OCI-LY1 (cell line): ENCODE measurements at regions not wholly inside any gene's neighbourhood (a gene's known extent, or its start where the extent isn't known, plus 50 kb on each side); places are given as distances from the start of the nearest gene placed in this dataset.

Experiments used
- H2AFZ ChIP-seq: fragments of 200-600 bp; sonication (generic), shearing (Covaris generic); 2 replicates; pipeline ENCODE4 v1.6.0; 2014; ENCODE audit warnings: antibody characterized with exemption, mild to moderate bottlenecking, low read length
- H3F3A ChIP-seq: fragments of 200-600 bp; sonication (generic), shearing (Covaris generic); 2 replicates; pipeline ENCODE4 v1.6.0; 2014; ENCODE audit warnings: mild to moderate bottlenecking, antibody characterized with exemption, low read length, moderate library complexity; ENCODE audit not compliant: insufficient read depth
- H3K27ac ChIP-seq: fragments of 200-600 bp; sonication (generic); 2 replicates; pipeline ENCODE4 v1.5.1; 2014; ENCODE audit warnings: low read length, mixed run types, mild to moderate bottlenecking, low read depth; ENCODE audit not compliant: poor library complexity, severe bottlenecking
- H3K27me3 ChIP-seq: fragments of 200-600 bp; sonication (generic); 2 replicates; pipeline ENCODE4 v1.6.0; 2014; ENCODE audit warnings: antibody characterized with exemption, mild to moderate bottlenecking, low read length, moderate library complexity; ENCODE audit not compliant: insufficient read depth
- H3K36me3 ChIP-seq: fragments of 200-600 bp; sonication (generic); 2 replicates; pipeline ENCODE4 v1.6.1; 2014; ENCODE audit warnings: mild to moderate bottlenecking, antibody characterized with exemption, low read length, moderate library complexity, mixed read lengths; ENCODE audit not compliant: insufficient read depth
- H3K4me1 ChIP-seq: fragments of 200-600 bp; sonication (generic); 2 replicates; pipeline ENCODE4 v1.5.1; 2014; ENCODE audit warnings: mild to moderate bottlenecking, low read length, moderate library complexity; ENCODE audit not compliant: insufficient read depth, severe bottlenecking
- H3K4me2 ChIP-seq: fragments of 200-600 bp; sonication (generic), shearing (Covaris generic); 2 replicates; pipeline ENCODE4 v1.6.1; 2014; ENCODE audit warnings: low read length
- H3K4me3 ChIP-seq: fragments of 200-600 bp; sonication (generic); 2 replicates; pipeline ENCODE4 v1.5.1; 2014; ENCODE audit warnings: low read length, low read depth, mild to moderate bottlenecking, mixed read lengths; ENCODE audit not compliant: poor library complexity, severe bottlenecking
- H3K79me2 ChIP-seq: fragments of 200-600 bp; shearing (Covaris generic); 2 replicates; pipeline ENCODE4 v1.6.1; 2016; ENCODE audit warnings: mixed run types, low read length, mixed read lengths; ENCODE audit not compliant: insufficient read depth
- H3K9ac ChIP-seq: fragments of 200-600 bp; sonication (generic), shearing (Covaris generic); 2 replicates; pipeline ENCODE4 v1.6.1; 2014; ENCODE audit warnings: mild to moderate bottlenecking, low read length, mixed read lengths
- H3K9me2 ChIP-seq: fragments of 200-600 bp; sonication (generic), shearing (Covaris generic); 2 replicates; pipeline ENCODE4 v1.6.1; 2014; ENCODE audit warnings: low read depth, mild to moderate bottlenecking, low read length, mixed read lengths
- H3K9me3 ChIP-seq: fragments of 200-600 bp; shearing (Covaris generic); 2 replicates; pipeline ENCODE4 v1.6.1; 2014; ENCODE audit warnings: low read length, mixed read lengths
- H4K20me1 ChIP-seq: fragments of 200-600 bp; sonication (generic), shearing (Covaris generic); 2 replicates; pipeline ENCODE4 v1.6.0; 2016; ENCODE audit warnings: mild to moderate bottlenecking, low read length; ENCODE audit not compliant: insufficient read depth
- CTCF ChIP-seq: fragments of 200-600 bp; sonication (generic), shearing (Covaris generic); IDR thresholded peaks from 2 replicates; pipeline ENCODE4 v1.5.1; 2017; ENCODE audit warnings: mild to moderate bottlenecking, antibody characterized with exemption, low read length, moderate library complexity, mixed read lengths
- EZH2 ChIP-seq: fragments of 200-600 bp; sonication (generic), shearing (Covaris generic); IDR thresholded peaks from 2 replicates; pipeline ENCODE4 v1.8.0; 2017; ENCODE audit warnings: borderline replicate concordance, mixed run types, mild to moderate bottlenecking, antibody characterized with exemption, low read length, moderate library complexity, mixed read lengths

DNA sequence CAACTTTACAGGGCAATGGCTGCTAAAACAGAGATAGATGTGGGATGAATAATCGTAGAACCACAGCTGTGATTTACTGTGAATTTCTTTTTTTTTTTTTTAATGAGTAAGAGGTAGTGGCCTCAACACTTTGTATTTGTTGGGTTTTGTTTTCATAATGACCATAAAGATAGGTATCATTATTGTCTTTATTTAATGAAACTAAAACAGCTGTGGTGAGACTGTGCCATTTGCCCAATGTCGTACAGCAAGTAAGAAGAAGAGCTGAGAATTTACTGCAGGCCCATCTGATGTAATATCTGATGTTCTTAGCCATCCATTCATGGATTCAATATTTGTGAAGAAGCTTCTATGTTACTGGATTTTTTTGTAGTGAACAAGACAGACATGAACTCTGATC lies 271.2 kb downstream of the IPMK start:
- Histone ChIP-seq H3K36me3 (no peaks in the 10 kb centered on the region), H3K4me1 (no peaks in the 10 kb centered on the region), H3F3A (no peaks in the 10 kb centered on the region), H3K4me3 (no peak overlapping the region), H3K27ac (no peak overlapping the region), H3K4me2 (no peak overlapping the region), H3K9me2 (no peaks in the 10 kb centered on the region), H3K27me3 (no peaks in the 10 kb centered on the region), H3K79me2 (no peaks in the 10 kb centered on the region), H4K20me1 (no peaks in the 10 kb centered on the region), H3K9ac (no peak overlapping the region), H3K9me3 (no peaks in the 10 kb centered on the region), H2AFZ (no peak overlapping the region)
- no peak for TF ChIP-seq EZH2
- no peak for TF ChIP-seq CTCF

- no peak overlapping the region for H2AFZ ChIP-seq
- no peak overlapping the region for H3K4me2 ChIP-seq
- H3K36me3 ChIP-seq = no peaks in the 10 kb centered on the region
- H3K9me2 ChIP-seq = no peaks in the 10 kb centered on the region
- H3K9ac ChIP-seq = no peak overlapping the region
- no peaks in the 10 kb centered on the region for H4K20me1 ChIP-seq
- H3K4me1 ChIP-seq = no peaks in the 10 kb centered on the region
- no peaks in the 10 kb centered on the region for H3K79me2 ChIP-seq
- no peaks in the 10 kb centered on the region for H3F3A ChIP-seq
- H3K27me3 ChIP-seq = no peaks in the 10 kb centered on the region
- no peak overlapping the region for H3K4me3 ChIP-seq
- no peak overlapping the region for H3K27ac ChIP-seq
- no peak for TF ChIP-seq EZH2
- TF ChIP-seq CTCF = no peak
- H3K9me3 ChIP-seq = no peaks in the 10 kb centered on the region
These were observed 274.4 kb downstream of the IPMK start for GRCh38 chr10:57993302-57993701.

DNA sequence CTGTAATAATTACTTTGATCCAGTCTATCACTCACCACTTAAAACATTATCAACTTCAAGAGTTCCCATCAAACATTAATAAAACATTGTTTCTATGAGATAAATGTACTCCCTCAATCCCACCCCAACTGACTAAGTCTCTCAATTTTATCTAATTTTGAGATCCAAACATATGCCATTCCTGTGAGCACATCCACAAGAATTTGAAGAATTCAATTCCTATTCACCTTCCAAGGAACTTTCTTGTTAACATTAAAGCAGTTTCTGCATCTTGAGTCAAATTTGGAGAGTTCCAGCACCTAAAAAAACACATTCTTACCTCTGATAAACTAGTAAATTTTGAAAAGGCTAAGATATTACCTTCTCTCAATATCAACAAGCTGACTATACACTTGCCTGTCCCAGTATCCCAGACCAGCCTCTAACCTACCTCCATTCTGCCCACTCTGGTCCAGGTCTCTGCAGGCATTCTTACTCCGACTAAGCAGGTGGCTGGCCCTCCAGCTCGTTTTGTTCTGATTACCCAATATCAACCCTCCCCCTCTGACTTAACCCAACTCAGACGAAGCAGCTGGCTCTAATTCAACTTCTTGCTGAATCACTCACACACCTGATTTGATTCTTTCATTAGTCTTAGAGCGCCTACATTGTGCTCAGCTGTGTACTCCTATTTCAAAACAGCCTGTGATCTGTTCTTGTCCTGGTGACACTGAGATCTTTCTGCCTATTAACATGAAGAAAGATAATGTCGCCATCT lies 275.2 kb downstream of the IPMK start:
- Histone ChIP-seq H4K20me1 (no peaks in the 10 kb centered on the region), H3K9ac (no peak overlapping the region), H3F3A (no peaks in the 10 kb centered on the region), H2AFZ (no peak overlapping the region), H3K4me2 (no peak overlapping the region), H3K9me2 (no peaks in the 10 kb centered on the region), H3K79me2 (no peaks in the 10 kb centered on the region), H3K27me3 (no peaks in the 10 kb centered on the region), H3K36me3 (no peaks in the 10 kb centered on the region), H3K4me3 (no peak overlapping the region), H3K9me3 (no peaks in the 10 kb centered on the region), H3K27ac (no peak overlapping the region), H3K4me1 (no peaks in the 10 kb centered on the region)
- no peak for TF ChIP-seq EZH2

DNA sequence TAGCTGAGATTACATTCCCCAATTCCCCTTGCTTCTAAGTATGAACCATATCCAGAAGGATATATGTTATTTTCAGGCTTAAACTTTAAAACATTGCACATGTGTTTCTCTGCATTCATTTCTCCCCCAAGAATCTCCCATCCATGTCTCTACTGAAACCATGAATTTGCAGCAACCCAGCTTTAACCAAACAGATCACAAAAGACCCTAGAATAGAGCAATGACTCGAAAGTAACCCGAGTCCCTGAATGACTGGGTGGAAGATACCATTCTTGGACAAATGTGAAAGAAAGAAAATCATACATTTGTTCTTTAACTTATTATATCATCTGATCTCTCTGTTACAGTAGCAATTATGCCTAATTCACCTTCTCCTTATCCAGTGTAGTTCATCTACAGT lies 278.7 kb downstream of the IPMK start:
- H3K27me3 ChIP-seq = no peaks in the 10 kb centered on the region; the same call in 1 of the 2 replicates
- no peaks in the 10 kb centered on the region for H3K9me3 ChIP-seq
- H3K9ac ChIP-seq = no peak overlapping the region
- no peak overlapping the region for H3K4me2 ChIP-seq
- no peak for TF ChIP-seq CTCF
- no peak for TF ChIP-seq EZH2
- H3K9me2 ChIP-seq = no peaks in the 10 kb centered on the region
- no peaks in the 10 kb centered on the region for H3K79me2 ChIP-seq
- no peak overlapping the region for H2AFZ ChIP-seq
- H3K27ac ChIP-seq = no peak overlapping the region
- no peaks in the 10 kb centered on the region for H4K20me1 ChIP-seq
- H3K36me3 ChIP-seq = no peaks in the 10 kb centered on the region
- H3K4me3 ChIP-seq = no peak overlapping the region
- no peaks in the 10 kb centered on the region for H3F3A ChIP-seq
- no peaks in the 10 kb centered on the region for H3K4me1 ChIP-seq
